Type B pancreatic cell (in vitro differentiated cells): ENCODE measurements at regions not wholly inside any gene's neighbourhood (a gene's known extent, or its start where the extent isn't known, plus 50 kb on each side); places are given as distances from the start of the nearest gene placed in this dataset.
"Not testable (repeated sequence)": the region's sequence is repeated elsewhere in the genome, so short reads cannot be mapped to it uniquely, and the experiment has no call there.

Experiments used
- DNase-seq: peaks from one replicate; pipeline ENCODE4 v3.0.0; 2021; ENCODE audit warnings: mixed read lengths; ENCODE audit not compliant: unreplicated experiment; ENCODE audit errors: extremely low spot score
- H3K27ac Mint-ChIP-seq: 2 replicates; pipeline ENCODE4 v1.8.0; 2021; ENCODE audit warnings: mild to moderate bottlenecking, mixed read lengths
- H3K27me3 Mint-ChIP-seq: 2 replicates; pipeline ENCODE4 v1.8.0; 2021; ENCODE audit warnings: mixed read lengths
- H3K36me3 Mint-ChIP-seq: 2 replicates; pipeline ENCODE4 v1.8.0; 2021; ENCODE audit warnings: mixed read lengths
- H3K4me1 Mint-ChIP-seq: one replicate; pipeline ENCODE4 v1.8.0; 2021; ENCODE audit warnings: mixed read lengths; ENCODE audit not compliant: unreplicated experiment
- H3K4me3 Mint-ChIP-seq: 2 replicates; pipeline ENCODE4 v1.8.0; 2021; ENCODE audit warnings: mild to moderate bottlenecking, mixed read lengths
- H3K9me3 Mint-ChIP-seq: 2 replicates; pipeline ENCODE4 v1.8.0; 2021; ENCODE audit warnings: mixed read lengths
- TF ChIP-seq, protein P1 (sequence below): fragments of 200-600 bp; sonication (generic); conservative IDR thresholded peaks from 2 replicates; pipeline ENCODE4 v1.5.0; 2021; ENCODE audit warnings: antibody characterized with exemption, mild to moderate bottlenecking

DNA sequence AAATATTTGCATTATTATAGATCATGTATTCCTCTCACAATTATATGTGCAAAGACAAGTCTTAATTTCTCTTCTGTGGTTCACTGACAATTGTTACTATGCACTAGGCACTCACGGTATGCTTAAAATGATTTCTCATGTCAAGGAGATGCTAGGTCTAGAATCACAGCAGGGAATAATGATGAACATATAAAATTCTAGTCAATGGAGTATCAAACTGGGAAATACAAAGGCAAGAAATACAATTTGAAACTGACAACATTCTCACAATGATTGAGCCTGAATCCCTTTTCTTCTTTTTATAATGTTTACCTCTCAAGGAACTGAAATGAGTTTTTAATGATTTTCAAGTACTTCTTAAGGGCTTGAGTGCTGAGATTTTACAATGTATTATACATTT lies 302.3 kb upstream of the GRAMD2B start:
- Mint-ChIP-seq H3K9me3 (no peaks in the 10 kb centered on the region), H3K27me3 (peaks cover 13% of the 10 kb centered on the region), H3K4me1 (peaks cover 23% of the 10 kb centered on the region), H3K36me3 (no peaks in the 10 kb centered on the region), H3K27ac (no peak overlapping the region), H3K4me3 (no peak overlapping the region)
- TF ChIP-seq, protein P1, sequence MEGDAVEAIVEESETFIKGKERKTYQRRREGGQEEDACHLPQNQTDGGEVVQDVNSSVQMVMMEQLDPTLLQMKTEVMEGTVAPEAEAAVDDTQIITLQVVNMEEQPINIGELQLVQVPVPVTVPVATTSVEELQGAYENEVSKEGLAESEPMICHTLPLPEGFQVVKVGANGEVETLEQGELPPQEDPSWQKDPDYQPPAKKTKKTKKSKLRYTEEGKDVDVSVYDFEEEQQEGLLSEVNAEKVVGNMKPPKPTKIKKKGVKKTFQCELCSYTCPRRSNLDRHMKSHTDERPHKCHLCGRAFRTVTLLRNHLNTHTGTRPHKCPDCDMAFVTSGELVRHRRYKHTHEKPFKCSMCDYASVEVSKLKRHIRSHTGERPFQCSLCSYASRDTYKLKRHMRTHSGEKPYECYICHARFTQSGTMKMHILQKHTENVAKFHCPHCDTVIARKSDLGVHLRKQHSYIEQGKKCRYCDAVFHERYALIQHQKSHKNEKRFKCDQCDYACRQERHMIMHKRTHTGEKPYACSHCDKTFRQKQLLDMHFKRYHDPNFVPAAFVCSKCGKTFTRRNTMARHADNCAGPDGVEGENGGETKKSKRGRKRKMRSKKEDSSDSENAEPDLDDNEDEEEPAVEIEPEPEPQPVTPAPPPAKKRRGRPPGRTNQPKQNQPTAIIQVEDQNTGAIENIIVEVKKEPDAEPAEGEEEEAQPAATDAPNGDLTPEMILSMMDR, result no peak
- DNase-seq, result no peak

DNA sequence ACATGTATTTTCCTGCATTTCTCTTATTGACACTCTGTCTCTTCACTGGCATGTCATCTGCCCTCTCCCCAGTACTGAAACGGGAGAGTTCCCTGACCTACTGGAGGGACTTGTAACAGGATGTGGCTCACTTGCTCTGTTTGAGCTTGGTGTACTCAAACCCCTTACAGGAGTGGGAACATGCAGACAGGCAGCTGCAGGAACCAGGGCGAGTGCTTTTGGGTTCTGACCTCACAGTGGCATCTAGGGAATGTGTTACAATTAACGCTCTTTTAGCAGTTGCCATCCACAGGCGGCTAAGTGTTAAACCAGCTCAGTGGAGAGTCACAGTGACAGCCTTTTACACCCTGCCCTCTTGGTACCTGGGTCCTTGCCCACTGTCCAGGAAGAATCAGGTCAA lies 300.3 kb upstream of the GRAMD2B start:
- Mint-ChIP-seq H3K36me3 (no peaks in the 10 kb centered on the region), H3K27me3 (peaks cover 13% of the 10 kb centered on the region), H3K9me3 (no peaks in the 10 kb centered on the region), H3K4me3 (no peak overlapping the region), H3K27ac (no peak overlapping the region), H3K4me1 (peaks cover 34% of the 10 kb centered on the region)
- no peak for DNase-seq
- TF ChIP-seq, protein P1, result no peak

DNA sequence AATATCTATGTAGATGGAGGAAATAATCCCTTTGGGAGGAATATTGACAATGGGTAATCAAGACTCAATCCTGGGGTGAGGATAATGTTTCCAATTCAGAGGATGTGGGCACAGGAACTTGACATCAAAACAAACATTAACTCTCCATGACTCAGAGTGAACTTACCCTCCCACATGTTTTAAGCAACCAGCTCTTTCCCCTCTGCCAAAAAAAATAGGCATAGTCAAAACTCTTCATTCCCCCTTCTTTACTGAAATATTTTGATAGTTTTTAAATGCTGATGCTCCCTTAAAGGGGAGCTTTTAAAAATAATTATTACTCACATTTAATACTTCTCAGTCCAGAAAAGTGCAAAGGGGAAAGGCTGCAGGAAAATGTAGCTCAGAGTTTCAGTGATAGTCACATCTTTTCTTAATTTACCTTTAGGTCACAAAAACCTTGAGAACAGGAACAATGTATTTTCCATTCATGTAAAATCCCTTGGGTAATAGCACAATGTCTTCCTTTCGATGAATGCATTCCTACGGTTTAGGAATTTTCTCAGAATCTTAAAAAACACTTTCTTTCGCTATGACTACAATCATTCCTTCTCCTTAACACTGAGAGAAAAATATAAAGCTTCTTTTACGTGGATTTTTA lies 298.4 kb upstream of the GRAMD2B start:
- Mint-ChIP-seq H3K4me3 (peak overlapping the region; percentile 29), H3K9me3 (no peaks in the 10 kb centered on the region), H3K4me1 (peaks cover 34% of the 10 kb centered on the region), H3K36me3 (no peaks in the 10 kb centered on the region), H3K27me3 (peaks cover 13% of the 10 kb centered on the region), H3K27ac (no peak overlapping the region)
- TF ChIP-seq, protein P1, result no peak
- no peak for DNase-seq

DNA sequence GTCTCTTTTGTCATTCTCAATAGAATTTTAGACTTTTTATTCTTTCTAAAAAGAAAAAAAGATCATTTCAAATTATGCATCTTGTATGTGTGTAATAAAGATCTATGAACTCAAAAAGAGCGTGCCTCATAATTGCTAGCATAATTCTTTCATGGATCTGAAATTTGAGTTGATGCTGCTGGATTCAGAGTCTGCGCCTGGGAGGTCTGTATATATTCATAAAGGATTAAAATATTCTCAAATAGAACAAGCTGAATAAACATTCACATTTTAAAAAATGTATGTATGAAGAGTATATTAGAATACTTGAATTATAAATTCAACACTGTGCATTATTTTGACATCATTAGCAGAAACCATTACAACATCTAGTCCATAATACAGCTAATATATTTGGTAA lies 297.8 kb upstream of the GRAMD2B start:
- DNase-seq, result no peak
- no peaks in the 10 kb centered on the region for H3K36me3 Mint-ChIP-seq
- TF ChIP-seq, protein P1, result no peak
- H3K27ac Mint-ChIP-seq, result no peak overlapping the region
- H3K9me3 Mint-ChIP-seq, result no peaks in the 10 kb centered on the region
- peaks cover 13% of the 10 kb centered on the region for H3K27me3 Mint-ChIP-seq
- peaks cover 34% of the 10 kb centered on the region for H3K4me1 Mint-ChIP-seq
- H3K4me3 Mint-ChIP-seq, result no peak overlapping the region

DNA sequence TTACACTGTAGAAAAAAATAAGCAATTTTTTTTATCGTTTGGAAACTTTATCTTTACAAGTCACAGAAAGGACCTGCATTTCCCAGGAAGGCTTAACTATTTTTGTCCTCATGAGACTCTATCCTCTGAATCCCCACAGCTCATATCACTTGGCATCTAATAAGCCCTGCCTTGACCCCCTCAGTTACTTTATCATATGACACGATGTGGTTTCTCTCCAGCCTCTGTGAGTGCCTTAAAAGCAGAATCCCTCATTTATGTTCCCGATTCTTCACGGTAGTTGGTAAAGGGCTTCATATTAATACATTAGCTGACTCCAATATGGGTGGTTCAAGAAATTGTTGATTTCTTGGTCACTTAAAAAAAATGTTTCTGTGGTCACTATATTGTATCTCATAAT lies 296.6 kb upstream of the GRAMD2B start:
- Mint-ChIP-seq H3K27ac (no peak overlapping the region), H3K27me3 (peaks cover 13% of the 10 kb centered on the region), H3K9me3 (no peaks in the 10 kb centered on the region), H3K36me3 (no peaks in the 10 kb centered on the region), H3K4me1 (peaks cover 34% of the 10 kb centered on the region), H3K4me3 (no peak overlapping the region)
- TF ChIP-seq, protein P1, result no peak
- no peak for DNase-seq

DNA sequence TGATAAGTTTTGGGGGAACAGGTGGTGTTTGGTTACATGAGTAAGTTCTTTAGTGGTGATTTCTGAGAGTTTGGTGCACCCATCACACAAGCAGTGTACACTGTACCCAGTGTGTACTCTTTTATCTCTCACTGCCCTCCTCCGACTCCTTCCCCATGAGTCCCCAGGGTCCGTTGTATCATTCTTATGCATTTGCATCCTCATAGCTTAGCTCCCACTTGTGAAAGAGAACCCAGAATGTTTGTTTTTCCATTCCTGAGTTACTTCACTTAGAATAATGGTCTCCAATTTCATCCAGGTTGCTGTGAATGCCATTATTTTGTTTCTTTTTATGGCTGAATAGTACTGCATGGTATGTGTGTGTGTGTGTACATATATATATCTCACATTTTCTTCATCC lies 295.8 kb upstream of the GRAMD2B start:
- not testable (repeated sequence) for H3K27me3 Mint-ChIP-seq, H3K36me3 Mint-ChIP-seq, DNase-seq, H3K27ac Mint-ChIP-seq, H3K4me3 Mint-ChIP-seq, H3K9me3 Mint-ChIP-seq
- peaks cover 34% of the 10 kb centered on the region for H3K4me1 Mint-ChIP-seq
